ENCODE measurements at regions not wholly inside any gene's neighbourhood (a gene's known extent, or its start where the extent isn't known, plus 50 kb on each side); places are given as distances from the start of the nearest gene placed in this dataset.

- no peaks in the 10 kb centered on the region for H3K36me3 Mint-ChIP-seq
- no peaks in the 10 kb centered on the region for H3K4me1 Mint-ChIP-seq
- no peak overlapping the region for H3K4me3 Mint-ChIP-seq
- peaks cover 2 to 6% (median 5%) of the 10 kb centered on the region in 3 donors for H3K27me3 Mint-ChIP-seq (ENCODE audit: low read depth in 3 of 3)
- peak in 2 of 3 donors; percentile 1 to 16 for DNase-seq
- no peaks in the 10 kb centered on the region for H3K9me3 Mint-ChIP-seq
- no peak overlapping the region for H3K27ac Mint-ChIP-seq
Measured at GRCh38 chr4:7132249-7132648, 60.1 kb upstream of the SORCS2 start.

GRCh38 chr4:7131498-7132031 lies 60.8 kb upstream of the SORCS2 start:
- no peaks in the 10 kb centered on the region for H3K36me3 Mint-ChIP-seq
- H3K9me3 Mint-ChIP-seq: no peaks in the 10 kb centered on the region
- H3K4me1 Mint-ChIP-seq: no peaks in the 10 kb centered on the region
- H3K4me3 Mint-ChIP-seq: no peak overlapping the region
- DNase-seq: no peak
- no peak overlapping the region for H3K27ac Mint-ChIP-seq
- H3K27me3 Mint-ChIP-seq (ENCODE audit: low read depth in 3 of 3): peaks cover 2 to 6% (median 5%) of the 10 kb centered on the region in 3 donors

- no peak overlapping the region for H3K4me3 Mint-ChIP-seq
- H3K36me3 Mint-ChIP-seq: no peaks in the 10 kb centered on the region
- no peak for DNase-seq
- no peak overlapping the region for H3K27ac Mint-ChIP-seq
- H3K4me1 Mint-ChIP-seq: no peaks in the 10 kb centered on the region
- peaks cover 2 to 8% (median 5%) of the 10 kb centered on the region in 3 donors for H3K27me3 Mint-ChIP-seq (ENCODE audit: low read depth in 3 of 3)
- no peaks in the 10 kb centered on the region for H3K9me3 Mint-ChIP-seq
Measured at GRCh38 chr4:7130621-7131211, 61.6 kb upstream of the SORCS2 start.

GRCh38 chr4:7129871-7130620 lies 62.2 kb upstream of the GRPEL1 start:
- Mint-ChIP-seq H3K9me3 (no peaks in the 10 kb centered on the region), H3K27ac (no peak overlapping the region), H3K36me3 (no peaks in the 10 kb centered on the region), H3K4me3 (no peak overlapping the region), H3K27me3 (ENCODE audit: low read depth in 3 of 3) (peaks cover 2 to 8% (median 5%) of the 10 kb centered on the region in 3 donors), H3K4me1 (no peaks in the 10 kb centered on the region)
- DNase-seq: no peak

GRCh38 chr4:7128644-7129043 lies 60.8 kb upstream of the GRPEL1 start:
- Mint-ChIP-seq H3K27me3 (ENCODE audit: low read depth in 3 of 3) (peaks cover 0 to 7% (median 2%) of the 10 kb centered on the region in 3 donors), H3K27ac (no peak overlapping the region), H3K4me1 (no peaks in the 10 kb centered on the region), H3K4me3 (no peak overlapping the region), H3K36me3 (no peaks in the 10 kb centered on the region), H3K9me3 (no peaks in the 10 kb centered on the region)
- DNase-seq: no peak

- H3K9me3 Mint-ChIP-seq: no peaks in the 10 kb centered on the region
Measured at GRCh38 chr4:7128234-7128633, 60.4 kb upstream of the GRPEL1 start.

GRCh38 chr4:7127576-7127975 lies 59.7 kb upstream of the GRPEL1 start:
- H3K4me3 Mint-ChIP-seq: no peak overlapping the region
- no peaks in the 10 kb centered on the region for H3K9me3 Mint-ChIP-seq
- H3K36me3 Mint-ChIP-seq: no peaks in the 10 kb centered on the region
- DNase-seq: no peak
- no peaks in the 10 kb centered on the region for H3K4me1 Mint-ChIP-seq
- H3K27ac Mint-ChIP-seq: no peak overlapping the region
- peaks cover 0 to 4% (median 2%) of the 10 kb centered on the region in 3 donors for H3K27me3 Mint-ChIP-seq (ENCODE audit: low read depth in 3 of 3)

More at GRCh38 chr4:7128234-7128633, 60.4 kb upstream of the GRPEL1 start:
- DNase-seq: no peak
- Mint-ChIP-seq H3K27ac (no peak overlapping the region), H3K27me3 (ENCODE audit: low read depth in 3 of 3) (peaks cover 0 to 7% (median 2%) of the 10 kb centered on the region in 3 donors), H3K4me3 (no peak overlapping the region), H3K36me3 (no peaks in the 10 kb centered on the region), H3K4me1 (no peaks in the 10 kb centered on the region)

GRCh38 chr4:7126981-7127380 lies 59.1 kb upstream of the GRPEL1 start:
- H3K36me3 Mint-ChIP-seq: no peaks in the 10 kb centered on the region
- DNase-seq: no peak
- H3K4me3 Mint-ChIP-seq: no peak overlapping the region
- no peak overlapping the region for H3K27ac Mint-ChIP-seq
- H3K4me1 Mint-ChIP-seq: no peaks in the 10 kb centered on the region
- H3K27me3 Mint-ChIP-seq (ENCODE audit: low read depth in 3 of 3): peaks cover 0 to 5% (median 2%) of the 10 kb centered on the region in 3 donors
- no peaks in the 10 kb centered on the region for H3K9me3 Mint-ChIP-seq

GRCh38 chr4:7124689-7125442 lies 57.0 kb upstream of the GRPEL1 start:
- no peaks in the 10 kb centered on the region for H3K4me1 Mint-ChIP-seq
- no peak overlapping the region for H3K27ac Mint-ChIP-seq
- H3K9me3 Mint-ChIP-seq: no peaks in the 10 kb centered on the region
- H3K36me3 Mint-ChIP-seq: no peaks in the 10 kb centered on the region
- no peak for DNase-seq
- peaks cover 2 to 5% (median 3%) of the 10 kb centered on the region in 3 donors for H3K27me3 Mint-ChIP-seq (ENCODE audit: low read depth in 3 of 3)
- H3K4me3 Mint-ChIP-seq: no peak overlapping the region

- H3K36me3 Mint-ChIP-seq: no peaks in the 10 kb centered on the region
- DNase-seq: no peak
- H3K4me3 Mint-ChIP-seq: no peak overlapping the region
- no peaks in the 10 kb centered on the region for H3K4me1 Mint-ChIP-seq
- H3K27me3 Mint-ChIP-seq (ENCODE audit: low read depth in 3 of 3): peaks cover 2 to 16% (median 12%) of the 10 kb centered on the region in 3 donors
- H3K27ac Mint-ChIP-seq: no peak overlapping the region
- no peaks in the 10 kb centered on the region for H3K9me3 Mint-ChIP-seq
Measured at GRCh38 chr4:7121866-7122653, 54.2 kb upstream of the GRPEL1 start.

GRCh38 chr4:7121174-7121573 lies 53.3 kb upstream of the GRPEL1 start:
- Mint-ChIP-seq H3K4me1 (no peaks in the 10 kb centered on the region), H3K27ac (no peak overlapping the region), H3K27me3 (ENCODE audit: low read depth in 3 of 3) (peaks cover 2 to 16% (median 12%) of the 10 kb centered on the region in 3 donors), H3K4me3 (no peak overlapping the region), H3K36me3 (no peaks in the 10 kb centered on the region), H3K9me3 (no peaks in the 10 kb centered on the region)
- DNase-seq: no peak

GRCh38 chr4:7120341-7120740 lies 52.5 kb upstream of the GRPEL1 start:
- Mint-ChIP-seq H3K4me1 (no peaks in the 10 kb centered on the region), H3K4me3 (no peak overlapping the region), H3K9me3 (no peaks in the 10 kb centered on the region), H3K27me3 (ENCODE audit: low read depth in 3 of 3) (peaks cover 0 to 16% (median 12%) of the 10 kb centered on the region in 3 donors), H3K27ac (no peak overlapping the region), H3K36me3 (no peaks in the 10 kb centered on the region)
- DNase-seq: no peak

- DNase-seq: no peak
- H3K27me3 Mint-ChIP-seq (ENCODE audit: low read depth in 3 of 3): peaks cover 0 to 16% (median 12%) of the 10 kb centered on the region in 3 donors
- H3K36me3 Mint-ChIP-seq: no peaks in the 10 kb centered on the region
- H3K4me1 Mint-ChIP-seq: no peaks in the 10 kb centered on the region
- H3K27ac Mint-ChIP-seq: no peak overlapping the region
- peak overlapping the region in 1 of 5 donors; percentile 15 for H3K4me3 Mint-ChIP-seq
- no peaks in the 10 kb centered on the region for H3K9me3 Mint-ChIP-seq
Measured at GRCh38 chr4:7118013-7118832, 50.4 kb upstream of the GRPEL1 start.
